Smooth muscle cell (in vitro differentiated cells): ENCODE measurements at regions not wholly inside any gene's neighbourhood (a gene's known extent, or its start where the extent isn't known, plus 50 kb on each side); places are given as distances from the start of the nearest gene placed in this dataset.

Source experiments
- DNase-seq: peaks from one replicate; lab custom pipeline; 2025; ENCODE audit not compliant: unreplicated experiment; lab: John Stamatoyannopoulos, UW
- H2AFZ ChIP-seq: fragments of 200-600 bp; sonication (generic); 2 replicates; pipeline ENCODE4 v1.6.0; 2016; ENCODE audit warnings: antibody characterized with exemption, low read depth, mild to moderate bottlenecking
- H3F3A ChIP-seq: fragments of 200-600 bp; sonication (generic); 2 replicates; pipeline ENCODE4 v1.6.0; 2017; ENCODE audit warnings: antibody characterized with exemption, low read depth
- H3K27ac ChIP-seq: fragments of 200-600 bp; sonication (generic); 2 replicates; pipeline ENCODE4 v1.5.1; 2016; ENCODE audit warnings: low read depth, mild to moderate bottlenecking
- H3K27me3 ChIP-seq: fragments of 200-600 bp; sonication (generic); 2 replicates; pipeline ENCODE4 v1.6.1; 2016; ENCODE audit warnings: low read depth, mild to moderate bottlenecking
- H3K36me3 ChIP-seq: fragments of 200-600 bp; sonication (generic); 2 replicates; pipeline ENCODE4 v1.5.1; 2016; ENCODE audit warnings: low read depth
- H3K4me1 ChIP-seq: fragments of 200-600 bp; sonication (generic); 2 replicates; pipeline ENCODE4 v1.5.1; 2016; ENCODE audit warnings: low read depth
- H3K4me2 ChIP-seq: fragments of 200-600 bp; sonication (generic); 2 replicates; pipeline ENCODE4 v1.6.0; 2016; ENCODE audit warnings: mild to moderate bottlenecking
- H3K4me3 ChIP-seq: fragments of 200-600 bp; sonication (generic); 2 replicates; pipeline ENCODE4 v1.5.1; 2016; ENCODE audit warnings: mild to moderate bottlenecking
- H3K79me2 ChIP-seq: fragments of 200-600 bp; sonication (generic); 2 replicates; pipeline ENCODE4 v1.6.0; 2016; ENCODE audit warnings: low read depth, mild to moderate bottlenecking
- H3K9ac ChIP-seq: fragments of 200-600 bp; sonication (generic); 2 replicates; pipeline ENCODE4 v1.6.0; 2016; ENCODE audit warnings: low read depth
- H3K9me3 ChIP-seq: fragments of 200-600 bp; sonication (generic); replicated peaks from 2 replicates; pipeline ENCODE4 v1.5.1; 2016; ENCODE audit warnings: low read depth
- H4K20me1 ChIP-seq: fragments of 200-600 bp; sonication (generic); 2 replicates; pipeline ENCODE4 v1.6.0; 2016; ENCODE audit warnings: low read depth
- CTCF ChIP-seq: fragments of 200-600 bp; sonication (generic); IDR thresholded peaks from 2 replicates; pipeline ENCODE4 v1.5.1; 2017; ENCODE audit warnings: borderline replicate concordance, mild to moderate bottlenecking, antibody characterized with exemption; ENCODE audit not compliant: insufficient read depth, poor library complexity, severe bottlenecking
- WGBS: methylation state at CpG from one replicate; pipeline ENCODE4 v1.1.7; 2016; ENCODE audit warnings: low lambda C conversion rate; 5-methylcytosine and 5-hydroxymethylcytosine counted together

- WGBS = 98% methylated on average over 5 of the region's 5 CpGs
- Histone ChIP-seq H3K27ac (no peak overlapping the region), H3F3A (peaks cover 6% of the 10 kb centered on the region), H3K9ac (no peak overlapping the region), H2AFZ (no peak overlapping the region), H3K36me3 (no peaks in the 10 kb centered on the region), H3K9me3 (no peaks in the 10 kb centered on the region), H3K27me3 (no peaks in the 10 kb centered on the region), H3K4me1 (peaks cover 10% of the 10 kb centered on the region), H3K4me2 (no peak overlapping the region), H3K4me3 (no peak overlapping the region), H4K20me1 (no peaks in the 10 kb centered on the region), H3K79me2 (no peaks in the 10 kb centered on the region)
- no peak for TF ChIP-seq CTCF
- DNase-seq = no peak
Observed at GRCh38 chr6:43941174-43941573, 171.2 kb downstream of the VEGFA start.

GRCh38 chr6:43940393-43941087 is 170.5 kb downstream of the VEGFA start:
- Histone ChIP-seq H3K4me1 (peaks cover 10% of the 10 kb centered on the region), H3K9me3 (no peaks in the 10 kb centered on the region), H2AFZ (no peak overlapping the region), H3K36me3 (no peaks in the 10 kb centered on the region), H3K27ac (no peak overlapping the region), H4K20me1 (no peaks in the 10 kb centered on the region), H3K4me3 (no peak overlapping the region), H3F3A (peaks cover 6% of the 10 kb centered on the region), H3K27me3 (no peaks in the 10 kb centered on the region), H3K79me2 (no peaks in the 10 kb centered on the region), H3K9ac (no peak overlapping the region), H3K4me2 (no peak overlapping the region)
- TF ChIP-seq CTCF = no peak
- no peak for DNase-seq
- 88% methylated on average over 10 of the region's 10 CpGs for WGBS

DNA sequence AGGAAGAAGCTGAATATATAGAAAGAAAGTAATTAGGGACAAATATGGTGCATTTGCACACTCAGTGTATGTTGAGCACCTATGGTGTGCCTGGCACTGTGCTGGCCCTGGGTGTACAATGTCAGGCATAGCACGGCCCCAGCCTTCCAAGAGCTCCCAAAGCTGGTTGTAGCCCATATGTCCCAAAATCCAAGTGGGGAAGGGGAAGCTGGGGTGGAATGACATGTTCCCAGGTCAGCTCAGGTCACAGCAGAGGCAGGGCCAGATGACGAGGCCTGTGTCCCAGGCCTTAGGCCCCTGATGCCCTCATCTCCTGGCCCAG is 170.0 kb downstream of the VEGFA start:
- Histone ChIP-seq H2AFZ (no peak overlapping the region), H3F3A (peaks cover 6% of the 10 kb centered on the region), H3K9ac (no peak overlapping the region), H3K4me3 (no peak overlapping the region), H3K4me2 (no peak overlapping the region), H3K9me3 (no peaks in the 10 kb centered on the region), H3K36me3 (no peaks in the 10 kb centered on the region), H3K27ac (no peak overlapping the region), H3K79me2 (no peaks in the 10 kb centered on the region), H3K27me3 (no peaks in the 10 kb centered on the region), H4K20me1 (no peaks in the 10 kb centered on the region), H3K4me1 (peaks cover 10% of the 10 kb centered on the region)
- no peak for DNase-seq
- no peak for TF ChIP-seq CTCF
- 97% methylated on average over 2 of the region's 2 CpGs for WGBS

- 96% methylated on average over 14 of the region's 15 CpGs for WGBS
- H3K9ac ChIP-seq = no peak overlapping the region
- no peak overlapping the region for H2AFZ ChIP-seq
- H3K4me2 ChIP-seq = no peak overlapping the region
- TF ChIP-seq CTCF = no peak
- H3K36me3 ChIP-seq = no peaks in the 10 kb centered on the region
- no peak for DNase-seq
- H3K4me1 ChIP-seq = peaks cover 10% of the 10 kb centered on the region
- H3K79me2 ChIP-seq = no peaks in the 10 kb centered on the region
- peaks cover 6% of the 10 kb centered on the region for H3F3A ChIP-seq
- H3K27me3 ChIP-seq = no peaks in the 10 kb centered on the region
- no peak overlapping the region for H3K4me3 ChIP-seq
- no peak overlapping the region for H3K27ac ChIP-seq
- H3K9me3 ChIP-seq = no peaks in the 10 kb centered on the region
- no peaks in the 10 kb centered on the region for H4K20me1 ChIP-seq
Observed at GRCh38 chr6:43939281-43940070, 169.5 kb downstream of the VEGFA start.
